B cell (primary cell): ENCODE measurements at regions not wholly inside any gene's neighbourhood (a gene's known extent, or its start where the extent isn't known, plus 50 kb on each side); places are given as distances from the start of the nearest gene placed in this dataset.

Experiments used
- EZH2 ChIP-seq: IDR thresholded peaks from 2 replicates; pipeline ENCODE4 v1.6.1; 2012; ENCODE audit warnings: borderline replicate concordance, low read depth, mild to moderate bottlenecking, moderate library complexity, low read length; ENCODE audit not compliant: insufficient read depth, poor library complexity, severe bottlenecking
- TF ChIP-seq, protein P1 (sequence below): fragments of 200-600 bp; IDR thresholded peaks from one replicate; pipeline ENCODE4 v1.8.0; 2022; ENCODE audit warnings: antibody characterized with exemption, mild to moderate bottlenecking

- TF ChIP-seq, protein P1, sequence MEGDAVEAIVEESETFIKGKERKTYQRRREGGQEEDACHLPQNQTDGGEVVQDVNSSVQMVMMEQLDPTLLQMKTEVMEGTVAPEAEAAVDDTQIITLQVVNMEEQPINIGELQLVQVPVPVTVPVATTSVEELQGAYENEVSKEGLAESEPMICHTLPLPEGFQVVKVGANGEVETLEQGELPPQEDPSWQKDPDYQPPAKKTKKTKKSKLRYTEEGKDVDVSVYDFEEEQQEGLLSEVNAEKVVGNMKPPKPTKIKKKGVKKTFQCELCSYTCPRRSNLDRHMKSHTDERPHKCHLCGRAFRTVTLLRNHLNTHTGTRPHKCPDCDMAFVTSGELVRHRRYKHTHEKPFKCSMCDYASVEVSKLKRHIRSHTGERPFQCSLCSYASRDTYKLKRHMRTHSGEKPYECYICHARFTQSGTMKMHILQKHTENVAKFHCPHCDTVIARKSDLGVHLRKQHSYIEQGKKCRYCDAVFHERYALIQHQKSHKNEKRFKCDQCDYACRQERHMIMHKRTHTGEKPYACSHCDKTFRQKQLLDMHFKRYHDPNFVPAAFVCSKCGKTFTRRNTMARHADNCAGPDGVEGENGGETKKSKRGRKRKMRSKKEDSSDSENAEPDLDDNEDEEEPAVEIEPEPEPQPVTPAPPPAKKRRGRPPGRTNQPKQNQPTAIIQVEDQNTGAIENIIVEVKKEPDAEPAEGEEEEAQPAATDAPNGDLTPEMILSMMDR, result no peak
- TF ChIP-seq EZH2, result no peak
Measured at GRCh38 chr2:21821672-21822227, 698.0 kb downstream of the TDRD15 start.
